NCI-H146 (cell line): ENCODE measurements at regions not wholly inside any gene's neighbourhood (a gene's known extent, or its start where the extent isn't known, plus 50 kb on each side); places are given as distances from the start of the nearest gene placed in this dataset.
"Not testable (repeated sequence)": the region's sequence is repeated elsewhere in the genome, so short reads cannot be mapped to it uniquely, and the experiment has no call there.

Experiments
- DNase-seq: peaks from one replicate; lab custom pipeline; 2025; lab: John Stamatoyannopoulos, UW

DNA sequence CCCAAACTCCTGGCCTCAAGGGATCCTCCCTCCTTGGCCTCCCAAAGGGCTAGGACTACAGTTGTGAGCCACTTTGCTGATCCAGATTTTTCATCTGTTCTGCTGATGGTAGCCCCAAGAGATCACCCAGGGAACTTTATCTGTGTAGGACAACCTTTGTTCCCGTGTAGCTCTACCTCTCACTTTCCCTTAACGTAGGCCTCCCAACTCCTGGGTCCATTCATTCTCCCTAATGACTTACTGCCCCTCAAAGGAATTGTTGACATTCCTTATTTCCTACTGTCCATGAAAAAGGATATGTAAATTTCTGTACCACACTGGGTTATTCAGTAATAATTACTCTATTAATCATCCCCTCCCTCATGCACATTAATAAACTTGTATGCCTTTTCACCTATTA is 51.0 kb upstream of the PHF24 start:
- no peak for DNase-seq

- peak; percentile 70 for DNase-seq
Observed at GRCh38 chr9:34899535-34900158, 58.4 kb upstream of the PHF24 start.

- DNase-seq = no peak
Observed at GRCh38 chr9:34898846-34899245, 59.2 kb upstream of the PHF24 start.

DNA sequence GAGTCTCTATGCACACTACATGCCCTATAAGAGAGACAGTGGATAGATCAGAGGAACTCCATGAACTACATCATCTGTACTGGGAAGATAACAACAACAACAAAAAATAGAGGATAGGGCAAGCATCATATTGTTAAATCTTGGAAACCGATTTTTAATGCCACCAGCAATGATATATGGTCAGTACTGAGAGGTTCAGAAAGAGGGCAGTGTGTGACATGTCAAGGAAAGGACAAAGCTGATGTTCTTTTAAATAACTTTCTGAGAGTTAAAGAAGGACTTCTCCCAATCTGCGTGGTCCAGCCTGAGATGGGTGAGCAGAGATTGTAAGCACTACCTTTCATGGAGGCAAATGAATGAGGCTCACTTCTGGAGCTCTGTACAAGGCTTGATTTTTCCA is 62.0 kb upstream of the PHF24 start:
- no peak for DNase-seq

DNA sequence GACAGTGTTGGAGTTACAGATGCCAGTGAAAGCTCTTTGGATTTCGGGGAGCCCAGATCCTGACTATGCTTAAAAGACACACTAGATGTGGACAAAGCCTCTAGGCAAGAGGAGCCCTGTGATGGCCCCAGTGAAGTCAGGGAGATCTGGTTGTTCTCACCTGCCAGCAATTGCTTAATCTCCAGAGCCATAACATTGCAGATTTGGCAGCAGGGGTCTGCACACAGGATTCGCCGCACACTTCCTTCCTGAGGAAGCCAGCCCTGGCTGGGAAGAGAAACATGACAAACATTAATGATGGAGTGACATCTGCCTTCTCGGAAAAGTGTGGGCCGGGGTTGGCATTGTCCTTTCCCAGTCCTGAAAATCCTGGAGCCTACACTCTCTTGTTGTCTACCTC is 65.2 kb upstream of the PHF24 start:
- DNase-seq = no peak

GRCh38 chr9:34891386-34891785 is 66.7 kb upstream of the PHF24 start:
- no peak for DNase-seq

DNA sequence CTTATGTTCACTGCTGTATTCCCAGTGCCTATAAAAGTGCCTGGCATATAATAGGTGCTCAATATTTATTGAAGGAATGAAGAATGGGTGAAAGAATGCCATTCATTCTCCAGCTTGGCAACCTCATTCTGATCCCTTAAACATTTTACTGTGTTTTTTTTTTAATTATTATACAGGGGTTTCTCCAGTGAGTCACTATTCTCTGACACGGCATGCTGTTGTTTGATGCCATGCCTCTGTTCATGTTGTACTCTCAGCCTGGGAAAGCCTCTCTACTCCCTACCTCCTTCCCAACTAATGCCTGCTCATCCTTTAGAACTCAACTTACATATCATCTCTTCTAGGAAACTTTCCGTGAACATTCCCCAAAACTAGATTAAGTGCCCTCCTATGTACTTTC is 70.2 kb upstream of the PHF24 start:
- no peak for DNase-seq

DNA sequence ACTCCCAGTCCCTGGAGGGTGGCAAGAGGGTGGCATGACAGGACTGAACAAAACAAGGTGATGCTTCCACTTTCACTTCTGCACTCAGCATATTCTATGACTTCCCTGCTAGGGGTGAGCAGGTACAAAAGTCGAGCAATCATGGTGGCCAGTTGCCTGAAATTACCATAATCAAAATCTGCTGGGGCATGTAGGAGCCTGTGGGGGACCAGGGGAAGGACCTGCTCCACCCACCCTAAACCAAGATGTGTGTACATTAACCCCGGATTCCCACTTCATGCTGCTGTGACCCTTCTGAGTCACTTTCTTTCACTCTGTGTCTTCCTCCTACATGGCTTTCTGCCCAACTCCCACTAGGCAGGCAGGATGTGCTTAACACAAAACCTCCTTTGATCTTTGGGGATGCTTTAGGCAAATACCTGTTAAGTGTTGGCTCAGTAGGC is 73.3 kb upstream of the PHF24 start:
- DNase-seq = no peak

DNA sequence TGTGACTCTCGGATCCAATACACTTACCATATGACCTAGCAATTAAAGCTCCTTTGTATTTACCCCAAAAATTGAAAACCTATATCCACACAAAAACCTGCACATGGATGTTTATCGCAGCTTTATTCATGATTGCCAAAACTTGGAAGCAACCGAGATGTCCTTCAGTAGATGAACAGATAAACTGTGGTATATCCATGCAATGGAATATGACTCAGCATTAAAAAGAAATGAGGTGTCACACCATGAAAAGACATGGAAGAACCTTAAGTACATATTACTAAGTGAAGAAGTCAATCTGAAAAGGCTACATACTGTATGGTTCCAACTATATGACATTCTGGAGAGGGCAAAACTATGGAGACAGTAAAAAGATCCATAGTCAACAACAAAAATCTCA is 82.0 kb upstream of the PHF24 start:
- DNase-seq = no peak

DNA sequence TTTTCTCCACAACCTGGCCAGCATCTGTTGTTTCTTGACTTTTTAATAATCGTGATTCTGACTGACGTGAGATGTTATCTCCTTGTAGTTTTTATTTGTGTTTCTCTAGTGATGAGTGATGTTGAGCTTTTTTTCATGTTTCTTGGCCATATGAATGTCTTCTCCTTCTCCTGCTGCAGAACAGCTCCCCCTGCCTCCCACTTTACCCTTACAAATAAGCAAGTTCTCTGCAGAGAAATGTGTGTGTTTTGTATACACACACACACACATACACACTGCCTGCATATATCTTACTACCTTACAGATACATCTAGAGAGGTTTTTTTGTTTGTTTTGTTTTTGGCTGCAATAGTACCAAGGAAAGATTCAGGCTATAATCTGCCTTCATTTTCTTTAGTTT is 88.7 kb upstream of the PHF24 start:
- peak; percentile 3 for DNase-seq

DNA sequence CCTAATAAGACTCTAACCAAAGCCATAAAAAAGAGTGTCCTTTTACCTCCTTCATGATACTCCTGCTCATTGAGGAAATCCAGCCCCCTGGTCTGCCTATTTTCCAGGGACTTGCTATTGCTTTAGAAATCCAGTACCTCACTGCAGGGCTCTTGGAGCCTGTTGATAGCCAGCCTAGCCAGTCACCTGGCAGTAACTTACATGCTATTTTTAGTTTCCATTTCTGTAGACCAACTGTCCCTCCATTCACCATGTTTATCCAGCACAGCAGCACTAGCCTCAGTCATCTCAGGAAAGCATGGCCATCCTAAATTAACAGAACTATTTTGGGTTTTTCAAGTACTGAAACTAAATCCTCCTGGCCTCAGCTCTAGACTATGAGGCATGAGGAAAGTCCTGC is 91.5 kb upstream of the PHF24 start:
- no peak for DNase-seq

GRCh38 chr9:34863426-34863825 is 94.7 kb upstream of the PHF24 start:
- DNase-seq = no peak

GRCh38 chr9:34862836-34863235 is 95.2 kb upstream of the PHF24 start:
- DNase-seq = no peak

DNA sequence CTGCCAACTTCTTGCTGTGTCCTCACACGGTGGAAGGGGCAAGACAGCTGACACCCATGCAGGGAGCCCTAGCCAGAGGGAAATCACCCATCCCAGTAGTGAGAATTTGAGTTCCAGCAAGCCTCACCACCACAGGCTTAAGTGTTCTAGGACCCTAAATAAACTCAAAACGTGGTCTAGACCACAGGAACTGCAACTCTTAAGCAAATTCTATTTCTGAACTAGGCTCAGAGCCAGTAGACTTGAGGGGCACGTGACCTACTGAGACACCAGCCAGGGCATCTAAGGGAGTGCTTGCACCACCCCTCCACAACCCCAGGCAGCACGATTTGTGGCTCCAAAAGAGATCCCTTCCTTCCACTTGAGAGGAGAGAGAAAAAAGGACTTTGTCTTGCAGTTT is 96.0 kb upstream of the PHF24 start:
- DNase-seq = no peak

DNA sequence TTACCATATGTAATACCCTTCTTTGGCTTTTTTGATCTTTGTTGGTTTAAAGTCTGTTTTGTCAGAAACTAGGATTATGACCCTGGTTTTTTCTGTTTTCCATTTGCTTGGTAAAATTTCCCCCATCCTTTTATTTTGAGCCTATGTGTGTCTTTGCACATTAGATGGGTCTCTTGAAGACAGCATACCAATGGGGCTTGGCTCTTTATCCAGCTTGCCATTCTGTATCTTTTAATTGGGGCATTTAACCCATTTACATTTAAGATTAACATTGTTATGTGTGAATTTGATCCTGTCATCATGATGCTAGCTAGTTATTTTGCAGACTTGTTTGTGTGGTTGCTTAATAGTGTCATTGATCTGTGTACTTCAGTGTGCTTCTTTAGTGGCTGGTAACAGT is 103.1 kb upstream of the PHF24 start:
- DNase-seq = not testable (repeated sequence)

DNA sequence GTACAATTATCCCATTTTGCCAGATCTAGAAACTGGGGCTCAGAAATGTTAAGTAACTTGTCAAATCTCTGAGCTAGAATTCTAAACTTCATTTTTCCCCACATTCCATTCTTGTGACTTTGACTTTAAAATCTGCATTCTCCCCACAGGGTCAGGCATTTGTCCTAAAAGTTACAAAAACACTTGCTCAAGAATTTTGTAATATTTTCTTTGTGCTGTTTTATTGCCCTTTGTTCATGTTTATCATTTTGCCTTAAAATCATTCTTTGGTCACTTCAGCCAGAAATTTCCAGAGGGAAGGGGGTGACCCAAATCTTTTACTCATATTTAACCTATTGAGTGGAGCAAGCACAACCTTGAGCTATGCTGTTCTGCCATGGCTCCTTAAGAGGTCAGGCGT is 120.1 kb upstream of the CCL21 start:
- no peak for DNase-seq

DNA sequence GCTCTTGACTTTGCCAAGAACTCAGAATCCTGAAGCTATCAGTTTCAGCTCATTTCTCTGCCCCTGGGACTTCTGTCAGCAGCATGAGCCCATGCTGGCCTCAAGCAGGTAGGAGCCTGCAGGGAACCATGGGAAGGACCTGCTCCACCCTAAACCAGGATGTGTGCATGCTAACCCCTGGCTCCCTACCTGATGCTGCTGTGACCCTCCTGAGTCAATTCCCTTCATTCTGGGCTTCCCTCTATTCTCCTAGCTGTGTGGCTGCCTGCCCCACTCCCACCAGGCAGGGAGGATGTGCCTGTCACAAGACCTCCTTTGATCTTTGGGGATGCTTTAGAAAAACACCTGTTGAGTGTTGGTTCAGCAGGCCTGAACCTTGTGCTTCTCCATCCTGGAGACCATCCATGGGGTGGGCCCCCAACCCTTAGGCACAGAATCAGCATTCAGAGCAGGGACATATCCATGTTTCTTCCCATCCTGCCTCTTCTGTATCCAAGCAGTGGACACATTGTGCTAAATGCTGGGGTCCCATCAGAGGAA is 117.1 kb upstream of the CCL21 start:
- DNase-seq = no peak

GRCh38 chr9:34825775-34826174 is 115.8 kb upstream of the CCL21 start:
- no peak for DNase-seq

DNA sequence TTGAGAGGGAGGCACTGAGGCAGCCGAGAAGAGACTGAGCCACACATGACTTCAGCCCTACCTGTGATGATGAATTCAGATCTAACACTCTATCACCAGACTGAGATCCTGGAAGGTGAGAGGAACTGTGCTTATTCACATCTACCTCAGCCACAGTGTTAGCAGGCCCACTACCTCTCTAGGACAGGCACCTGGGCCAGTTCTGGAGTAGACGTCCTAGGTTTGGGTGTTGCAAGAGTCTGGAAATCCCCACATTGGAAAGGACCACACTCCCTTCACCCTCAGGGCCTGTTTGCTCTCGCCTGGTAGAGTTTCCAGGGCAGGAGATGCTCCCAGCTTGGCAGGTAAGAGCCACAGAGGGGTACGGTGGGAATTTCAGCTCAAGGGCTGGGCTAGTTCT is 113.8 kb upstream of the CCL21 start:
- no peak for DNase-seq

DNA sequence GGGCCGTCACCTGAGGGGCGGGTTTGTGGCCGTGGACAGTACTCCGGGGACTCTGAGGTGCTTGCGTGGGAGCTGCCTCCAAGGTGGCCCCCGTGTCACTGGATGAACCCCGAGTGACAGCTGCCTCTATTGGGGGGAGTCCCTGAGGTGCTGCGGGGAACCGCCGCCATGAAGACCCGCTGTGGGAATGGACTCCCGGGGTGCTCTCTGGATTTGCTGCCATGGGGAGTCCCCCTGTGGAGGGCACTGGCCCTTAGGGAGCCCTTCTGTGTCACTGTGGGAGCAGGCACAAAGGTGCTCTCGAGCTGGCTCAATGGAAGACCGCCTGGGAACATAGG is 100.2 kb upstream of the CCL21 start:
- no peak for DNase-seq

GRCh38 chr9:34809504-34810186 is 99.7 kb upstream of the CCL21 start:
- DNase-seq = no peak

GRCh38 chr9:34802916-34803315 is 93.0 kb upstream of the CCL21 start:
- no peak for DNase-seq

DNA sequence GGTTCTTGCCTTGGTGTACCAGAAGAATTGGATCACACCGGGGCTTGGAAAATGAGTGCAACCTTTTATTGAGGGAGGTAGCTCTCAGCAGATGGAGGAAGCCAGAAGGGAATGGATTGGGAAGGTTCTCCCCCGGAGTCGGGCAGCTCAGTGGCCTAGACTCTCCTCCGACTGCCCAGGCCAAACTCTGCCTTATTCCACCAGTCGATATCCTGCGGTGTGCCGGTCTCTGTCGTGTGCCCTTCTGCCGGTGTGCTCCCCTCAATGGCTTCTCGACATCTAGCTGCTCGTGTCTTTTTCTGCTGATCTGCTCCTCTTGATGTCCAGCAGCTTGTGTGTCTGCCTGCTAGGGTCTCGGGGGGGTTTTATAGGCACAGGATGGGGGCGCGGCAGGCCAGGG is 87.4 kb upstream of the CCL21 start:
- DNase-seq = no peak

DNA sequence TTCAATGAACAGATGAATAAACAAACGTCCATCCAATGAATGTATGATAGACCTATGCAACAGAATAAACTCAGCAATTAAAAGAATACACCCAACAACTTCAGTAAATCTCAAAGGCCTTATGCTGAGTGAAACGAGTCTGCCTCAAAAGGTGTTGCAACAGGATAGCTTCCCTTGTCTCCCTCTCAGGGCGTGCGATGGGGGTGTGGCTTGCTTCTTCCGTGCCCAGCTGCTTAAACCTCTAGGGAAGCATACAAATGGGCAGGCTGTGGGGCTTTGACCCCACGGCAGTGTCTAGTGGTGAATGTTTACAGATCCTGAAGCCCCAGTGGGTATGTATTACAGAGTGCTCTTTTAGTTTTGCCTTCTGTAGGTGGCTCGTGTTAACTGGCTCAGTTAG is 87.0 kb upstream of the CCL21 start:
- no peak for DNase-seq
